ENCODE measurements at regions not wholly inside any gene's neighbourhood (a gene's known extent, or its start where the extent isn't known, plus 50 kb on each side); places are given as distances from the start of the nearest gene placed in this dataset.
"Not testable (repeated sequence)": the region's sequence is repeated elsewhere in the genome, so short reads cannot be mapped to it uniquely, and the experiment has no call there.

- DNase-seq, result not testable (repeated sequence)
Observed at GRCh38 chr21:27921421-27921820, 954.5 kb upstream of the ADAMTS5 start.

- not testable (repeated sequence) for DNase-seq
Observed at GRCh38 chr21:27917966-27918365, 951.1 kb upstream of the ADAMTS5 start.

- not testable (repeated sequence) for DNase-seq
Observed at GRCh38 chr21:27916326-27916725, 949.4 kb upstream of the ADAMTS5 start.

- not testable (repeated sequence) for DNase-seq
Observed at GRCh38 chr21:27912133-27912532, 945.2 kb upstream of the ADAMTS5 start.

- DNase-seq, result not testable (repeated sequence)
Observed at GRCh38 chr21:27909487-27909886, 942.6 kb upstream of the ADAMTS5 start.

GRCh38 chr21:27908816-27909215, 941.9 kb upstream of the ADAMTS5 start:
- DNase-seq, result not testable (repeated sequence)

GRCh38 chr21:27902904-27903303, 936.0 kb upstream of the ADAMTS5 start:
- not testable (repeated sequence) for DNase-seq

GRCh38 chr21:27893619-27894018, 926.7 kb upstream of the ADAMTS5 start:
- not testable (repeated sequence) for DNase-seq

- DNase-seq, result not testable (repeated sequence)
Observed at GRCh38 chr21:27891495-27891894, 924.6 kb upstream of the ADAMTS5 start.

GRCh38 chr21:27887808-27888455, 921.0 kb upstream of the ADAMTS5 start:
- not testable (repeated sequence) for DNase-seq

- no peak for DNase-seq
Observed at GRCh38 chr21:27885296-27885711, 918.4 kb upstream of the ADAMTS5 start.

- DNase-seq, result not testable (repeated sequence)
Observed at GRCh38 chr21:27881331-27881730, 914.4 kb upstream of the ADAMTS5 start.

GRCh38 chr21:27872411-27872810, 905.5 kb upstream of the ADAMTS5 start:
- DNase-seq, result not testable (repeated sequence)

GRCh38 chr21:27870755-27871154, 903.9 kb upstream of the ADAMTS5 start:
- DNase-seq, result not testable (repeated sequence)

- DNase-seq, result not testable (repeated sequence)
Observed at GRCh38 chr21:27860314-27860955, 893.5 kb upstream of the ADAMTS5 start.

- not testable (repeated sequence) for DNase-seq
Observed at GRCh38 chr21:27858053-27858825, 891.4 kb upstream of the ADAMTS5 start.

- DNase-seq, result not testable (repeated sequence)
Observed at GRCh38 chr21:27856988-27857387, 890.1 kb upstream of the ADAMTS5 start.

- DNase-seq, result no peak
Observed at GRCh38 chr21:27841084-27841672, 874.3 kb upstream of the ADAMTS5 start.

- DNase-seq, result no peak
Observed at GRCh38 chr21:27840262-27840661, 873.4 kb upstream of the ADAMTS5 start.

GRCh38 chr21:27839512-27840115, 872.7 kb upstream of the ADAMTS5 start:
- DNase-seq, result no peak

- DNase-seq, result no peak
Observed at GRCh38 chr21:27838573-27838972, 871.7 kb upstream of the ADAMTS5 start.

GRCh38 chr21:27837936-27838335, 871.0 kb upstream of the ADAMTS5 start:
- no peak for DNase-seq

- DNase-seq, result no peak
Observed at GRCh38 chr21:27833298-27833697, 866.4 kb upstream of the ADAMTS5 start.

All from stimulated activated CD4-positive, alpha-beta T cell treated with anti-CD3 and anti-CD28 coated beads, Interleukin-1b, Interleukin-23, amount 100 ng/mL, for 48 hours (primary cell).